ENCODE measurements at regions not wholly inside any gene's neighbourhood (a gene's known extent, or its start where the extent isn't known, plus 50 kb on each side); places are given as distances from the start of the nearest gene placed in this dataset.

- TF ChIP-seq, protein P1, sequence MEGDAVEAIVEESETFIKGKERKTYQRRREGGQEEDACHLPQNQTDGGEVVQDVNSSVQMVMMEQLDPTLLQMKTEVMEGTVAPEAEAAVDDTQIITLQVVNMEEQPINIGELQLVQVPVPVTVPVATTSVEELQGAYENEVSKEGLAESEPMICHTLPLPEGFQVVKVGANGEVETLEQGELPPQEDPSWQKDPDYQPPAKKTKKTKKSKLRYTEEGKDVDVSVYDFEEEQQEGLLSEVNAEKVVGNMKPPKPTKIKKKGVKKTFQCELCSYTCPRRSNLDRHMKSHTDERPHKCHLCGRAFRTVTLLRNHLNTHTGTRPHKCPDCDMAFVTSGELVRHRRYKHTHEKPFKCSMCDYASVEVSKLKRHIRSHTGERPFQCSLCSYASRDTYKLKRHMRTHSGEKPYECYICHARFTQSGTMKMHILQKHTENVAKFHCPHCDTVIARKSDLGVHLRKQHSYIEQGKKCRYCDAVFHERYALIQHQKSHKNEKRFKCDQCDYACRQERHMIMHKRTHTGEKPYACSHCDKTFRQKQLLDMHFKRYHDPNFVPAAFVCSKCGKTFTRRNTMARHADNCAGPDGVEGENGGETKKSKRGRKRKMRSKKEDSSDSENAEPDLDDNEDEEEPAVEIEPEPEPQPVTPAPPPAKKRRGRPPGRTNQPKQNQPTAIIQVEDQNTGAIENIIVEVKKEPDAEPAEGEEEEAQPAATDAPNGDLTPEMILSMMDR (IDR thresholded peaks at IDR 0.05): no peak
- no peak for TF ChIP-seq POLR2A (IDR thresholded peaks at IDR 0.05)
Observed at GRCh38 chr2:2681711-2682251, 350.7 kb upstream of the MYT1L start.
